ACHN (cell line): ENCODE measurements at regions not wholly inside any gene's neighbourhood (a gene's known extent, or its start where the extent isn't known, plus 50 kb on each side); places are given as distances from the start of the nearest gene placed in this dataset.
"Not testable (repeated sequence)": the region's sequence is repeated elsewhere in the genome, so short reads cannot be mapped to it uniquely, and the experiment has no call there.

Experiments
- DNase-seq: peaks from one replicate; pipeline ENCODE4 v3.0.0-alpha.2; 2015
- in situ Hi-C: cut with HindIII; loops from 2 replicates; pipeline ENCODE4 v1.10.0; 2017; ENCODE audit warnings: low sequenced_read_pairs, low pct_ligation_motif_present, low pct_unique_long_range_greater_than_20kb

GRCh38 chr3:22728406-22728805, 474.7 kb upstream of the UBE2E2 start:
- no peak for DNase-seq
- in situ Hi-C loops = no loop called here

DNA sequence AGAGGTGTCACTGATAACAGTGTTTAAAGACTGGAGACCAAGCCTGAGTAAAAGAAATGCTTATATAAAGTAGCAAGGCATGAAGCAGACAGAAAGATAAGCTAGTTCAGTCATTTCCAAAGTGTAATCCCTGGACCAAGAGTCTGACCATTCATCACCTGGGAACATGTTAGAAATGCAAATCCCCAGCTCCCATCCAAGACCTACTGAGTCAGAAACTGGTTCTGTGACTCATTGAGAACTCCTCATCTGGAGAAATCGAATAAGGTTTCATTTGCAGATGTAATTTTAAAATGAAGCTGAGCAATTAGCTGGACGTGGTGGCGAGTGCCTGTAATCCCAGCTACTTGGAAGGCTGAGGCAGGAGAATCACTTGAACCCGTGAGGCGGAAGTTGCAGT, 473.9 kb upstream of the UBE2E2 start:
- in situ Hi-C loops = no loop called here
- DNase-seq = no peak

GRCh38 chr3:22729981-22730380, 473.1 kb upstream of the UBE2E2 start:
- no peak for DNase-seq
- in situ Hi-C loops = no loop called here

- in situ Hi-C loops = no loop called here
- DNase-seq = no peak
Observed at GRCh38 chr3:22730701-22731100, 472.4 kb upstream of the UBE2E2 start.

DNA sequence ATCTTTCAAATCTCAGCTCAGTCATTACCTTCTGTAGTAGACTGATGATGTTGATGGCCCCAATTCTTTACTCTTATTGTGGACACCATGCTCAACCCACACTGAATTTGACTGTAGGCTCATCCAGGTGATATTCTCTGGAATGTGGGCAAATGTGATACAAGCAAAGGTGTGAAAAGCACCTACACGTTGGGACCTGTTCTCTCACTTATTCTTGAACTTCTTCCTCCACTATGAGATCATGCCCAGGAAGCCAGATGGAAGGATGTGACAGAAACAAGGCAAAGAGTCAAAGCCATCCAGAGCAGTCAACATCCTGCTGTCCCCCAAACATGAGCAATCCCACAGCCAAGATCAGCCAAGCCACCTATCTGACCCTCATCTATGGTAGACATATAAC, 471.2 kb upstream of the UBE2E2 start:
- no peak for DNase-seq
- in situ Hi-C loops = no loop called here

DNA sequence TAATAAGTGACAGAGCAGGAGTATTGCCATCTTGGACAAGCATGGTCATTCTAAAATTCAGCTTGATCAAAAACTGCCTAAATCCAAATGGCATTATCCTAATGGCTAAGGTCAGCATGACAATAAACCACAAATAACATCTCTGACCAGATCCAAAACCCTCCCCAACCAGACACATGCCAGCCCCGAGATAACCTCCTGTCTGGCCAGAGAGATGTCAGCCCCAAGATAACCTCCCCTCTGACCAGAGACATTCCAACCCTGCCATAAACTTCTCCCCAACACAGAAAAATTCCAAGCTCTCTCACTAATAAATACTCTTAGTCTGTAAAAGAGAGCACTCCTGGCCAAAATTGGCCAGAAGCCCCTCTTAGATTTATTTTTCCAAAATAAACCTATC, 470.5 kb upstream of the UBE2E2 start:
- DNase-seq = no peak
- in situ Hi-C loops = no loop called here

DNA sequence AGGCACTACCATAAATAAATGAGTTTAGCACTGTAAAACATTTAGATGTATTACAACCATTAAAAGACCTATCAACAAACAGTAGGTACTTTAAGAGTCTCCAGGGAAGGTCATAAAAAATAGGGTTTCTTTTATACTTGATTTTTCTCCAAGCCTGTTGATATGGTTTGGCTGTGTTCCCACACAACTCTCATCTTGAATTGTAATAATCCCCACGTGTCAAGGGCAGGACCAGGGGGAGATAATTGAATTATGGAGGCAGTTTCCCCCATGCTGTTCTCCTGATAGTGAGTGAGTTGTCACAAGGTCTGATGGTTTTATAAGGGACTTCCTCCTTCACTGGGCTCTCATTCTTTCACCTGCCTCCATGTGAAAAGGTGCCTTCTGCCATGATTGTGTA, 468.9 kb upstream of the UBE2E2 start:
- no peak for DNase-seq

GRCh38 chr3:22734756-22735155, 468.4 kb upstream of the UBE2E2 start:
- DNase-seq = no peak
- in situ Hi-C loops = no loop called here

More for the DNA sequence above, 468.9 kb upstream of the UBE2E2 start:
- in situ Hi-C loops = no loop called here

- DNase-seq = no peak
- in situ Hi-C loops = no loop called here
Observed at GRCh38 chr3:22735373-22735772, 467.8 kb upstream of the UBE2E2 start.

DNA sequence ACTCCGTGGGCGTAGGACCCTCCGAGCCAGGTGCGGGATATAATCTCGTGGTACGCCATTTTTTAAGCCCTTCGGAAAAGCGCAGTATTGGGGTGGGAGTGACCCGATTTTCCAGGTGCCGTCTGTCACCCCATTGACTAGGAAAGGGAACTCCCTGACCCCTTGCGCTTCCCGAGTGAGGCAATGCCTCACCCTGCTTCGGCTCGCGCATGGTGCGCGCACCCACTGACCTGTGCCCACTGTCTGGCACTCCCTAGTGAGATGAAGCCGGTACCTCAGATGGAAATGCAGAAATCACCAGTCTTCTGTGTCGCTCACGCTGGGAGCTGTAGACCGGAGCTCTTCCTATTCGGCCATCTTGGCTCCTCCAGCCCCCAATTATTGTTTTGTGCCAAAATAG, 459.7 kb upstream of the UBE2E2 start:
- in situ Hi-C loops, DNase-seq: not testable (repeated sequence)

DNA sequence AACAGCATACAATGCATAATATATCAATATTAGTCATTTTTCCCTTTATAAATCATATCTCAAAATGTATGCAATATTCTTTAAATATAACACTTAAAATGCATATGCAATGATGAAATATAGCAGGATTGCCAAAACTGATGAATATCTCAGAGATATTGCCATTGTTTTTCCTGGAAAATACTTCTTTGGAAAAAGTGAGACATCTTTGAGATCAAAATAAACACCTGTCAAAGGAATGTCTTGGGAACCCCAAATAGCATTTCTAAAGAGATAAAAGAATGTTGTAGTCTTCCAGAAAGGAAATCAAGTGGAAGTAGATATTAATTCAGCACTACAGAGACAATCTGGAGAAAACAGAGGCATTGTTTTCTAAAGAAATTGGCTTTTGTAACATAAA, 457.8 kb upstream of the UBE2E2 start:
- DNase-seq = no peak
- in situ Hi-C loops = no loop called here

GRCh38 chr3:22746221-22746620, 456.9 kb upstream of the UBE2E2 start:
- DNase-seq = no peak
- in situ Hi-C loops = no loop called here

DNA sequence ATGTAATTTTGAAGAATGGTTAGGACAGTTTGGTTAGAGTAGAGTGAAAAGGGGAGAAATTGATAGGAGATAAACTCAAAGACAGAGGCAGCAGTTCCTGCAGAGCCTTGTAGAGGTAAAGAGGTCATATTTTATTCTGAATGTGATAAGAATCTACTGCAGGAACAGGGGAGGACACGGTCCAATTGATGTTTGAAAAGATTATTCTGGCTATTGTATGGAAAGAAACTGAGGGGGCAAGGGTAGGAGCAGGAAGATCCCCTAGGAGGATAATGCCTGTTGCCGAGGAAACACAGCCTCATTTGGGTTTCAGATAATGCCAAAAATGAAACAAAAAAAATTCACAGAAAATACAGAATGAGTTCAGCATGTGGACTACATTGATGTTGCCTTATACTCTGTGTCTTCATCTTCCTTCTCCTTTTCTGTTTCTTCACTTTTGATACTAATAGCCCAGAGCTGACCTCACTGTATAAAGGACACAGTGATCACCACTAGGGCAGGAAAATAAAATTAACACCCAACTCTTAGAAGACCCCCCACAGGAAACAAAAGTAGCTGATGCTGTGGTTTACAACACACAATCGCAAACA, 454.6 kb upstream of the UBE2E2 start:
- DNase-seq = no peak
- in situ Hi-C loops = no loop called here

DNA sequence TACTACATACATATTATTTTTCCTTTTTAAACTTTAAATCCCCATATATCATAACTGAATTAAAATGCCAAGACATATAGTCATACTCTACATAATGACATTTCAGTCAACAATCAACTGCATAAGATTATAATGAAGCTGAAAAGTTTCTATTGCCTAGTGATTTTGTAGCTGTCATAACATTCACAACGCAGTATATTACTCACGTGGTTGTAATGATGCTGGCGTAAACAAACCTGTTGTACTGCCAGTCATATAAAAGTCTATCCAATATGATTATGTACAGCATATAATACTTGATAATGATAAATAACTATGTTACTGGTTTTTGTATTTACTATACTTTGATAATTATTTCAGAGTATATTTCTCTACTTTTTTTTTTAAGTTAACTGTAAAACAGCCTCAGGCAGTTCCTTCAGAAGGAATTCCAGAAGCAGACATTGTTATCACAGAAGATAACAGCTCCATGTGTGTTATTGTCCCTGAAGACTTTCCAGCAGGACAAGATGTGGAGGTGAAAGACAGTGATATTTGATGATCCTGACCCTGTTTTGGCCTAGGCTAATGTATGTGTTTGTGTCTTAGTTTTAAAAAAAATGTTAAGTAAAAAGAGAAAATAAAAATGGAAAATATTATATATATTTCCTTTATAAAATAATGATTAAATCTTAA, 443.4 kb upstream of the UBE2E2 start:
- DNase-seq = no peak
- in situ Hi-C loops = no loop called here

- in situ Hi-C loops = no loop called here
Observed at GRCh38 chr3:22765679-22766078, 437.4 kb upstream of the UBE2E2 start.

DNA sequence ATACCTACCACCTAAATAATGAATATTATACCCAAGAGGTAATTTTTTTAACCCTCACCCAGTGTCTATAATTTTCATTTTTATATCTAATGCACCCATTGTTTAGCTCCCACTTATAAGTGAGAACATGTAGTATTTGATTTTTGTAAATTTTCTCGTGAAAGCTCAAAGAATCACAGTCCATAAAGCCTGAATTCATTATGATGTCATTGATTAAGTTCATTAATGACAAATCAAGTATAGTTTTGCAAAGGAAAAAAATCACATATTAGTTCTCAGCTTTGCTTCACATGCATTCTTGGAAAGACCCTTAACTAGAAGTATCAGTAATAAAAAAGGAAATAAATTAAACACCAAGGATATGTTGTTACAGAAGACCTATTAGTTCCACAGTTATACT, 425.3 kb upstream of the UBE2E2 start:
- DNase-seq = no peak
- in situ Hi-C loops = no loop called here

More at GRCh38 chr3:22765679-22766078, 437.4 kb upstream of the UBE2E2 start:
- no peak for DNase-seq

GRCh38 chr3:22779737-22780136, 423.4 kb upstream of the UBE2E2 start:
- no peak for DNase-seq
- in situ Hi-C loops = no loop called here

- in situ Hi-C loops = no loop called here
Observed at GRCh38 chr3:22792533-22792932, 410.6 kb upstream of the UBE2E2 start.

GRCh38 chr3:22795917-22796316, 407.2 kb upstream of the UBE2E2 start:
- in situ Hi-C loops = no loop called here
- DNase-seq = no peak

More at GRCh38 chr3:22792533-22792932, 410.6 kb upstream of the UBE2E2 start:
- no peak for DNase-seq

DNA sequence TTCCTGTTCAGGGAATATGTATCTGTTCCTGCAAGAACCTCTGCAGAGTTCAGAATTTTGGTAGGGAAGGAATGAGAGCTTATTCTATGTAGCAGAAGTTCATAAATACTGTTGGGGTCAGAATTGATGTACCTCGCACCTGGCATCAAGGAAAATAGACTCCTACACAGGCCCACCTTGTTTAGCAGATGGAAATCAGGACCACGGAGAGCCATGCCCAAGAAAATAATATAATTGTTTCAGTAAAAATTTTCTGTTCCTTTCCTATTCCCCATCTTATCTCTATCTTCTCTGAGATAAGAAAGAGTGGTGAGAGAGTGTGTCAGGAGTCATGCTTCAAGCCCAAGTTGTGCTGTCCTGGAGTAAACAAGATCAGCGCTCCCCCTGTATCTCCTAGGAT, 404.7 kb upstream of the UBE2E2 start:
- DNase-seq = no peak
- in situ Hi-C loops = no loop called here
